HCT116 (cell line): ENCODE measurements at regions not wholly inside any gene's neighbourhood (a gene's known extent, or its start where the extent isn't known, plus 50 kb on each side); places are given as distances from the start of the nearest gene placed in this dataset.

ENCODE experiments used
- ATAC-seq: fragments of 200-7000 bp; cut with Tn5 transposase; 2 replicates; pipeline ENCODE4 v1.9.1; 2020; ENCODE audit warnings: mild to moderate bottlenecking, moderate library complexity
- BruUV-seq: library from RNA; stranded (reverse); fragments of 400-500 nt; replicated peaks from 2 replicates; lab custom pipeline; 2021; lab: Mats Ljungman, UMichigan
- CTCF ChIA-PET: fragments of 300-600 bp; sonication (Branson Sonifier 250); formaldehyde crosslinking; loops from one replicate; lab custom pipeline; 2021; ENCODE audit warnings: antibody characterized with exemption; lab: Charles Lee
- POLR2A ChIA-PET: fragments of 300-600, 350-600 bp; sonication (Branson Sonifier 250); formaldehyde crosslinking; loops from one replicate; lab custom pipeline; 2021; ENCODE audit warnings: antibody characterized with exemption; lab: Charles Lee
- RAD21 ChIA-PET, 2 experiments: fragments of 300-600 bp; sonication (Branson Sonifier 250); formaldehyde crosslinking; loops; one replicate each; lab custom pipeline; 2023; ENCODE audit warnings: low total read pairs in 2 of 2; ENCODE audit not compliant: uncharacterized antibody in 2 of 2, unreplicated experiment in 2 of 2, low non-redundant PET in 1 of 2; lab: Charles Lee
- DNase-seq: peaks from one replicate; pipeline ENCODE4 v3.0.0-alpha.2; 2010; ENCODE audit warnings: low read depth, low spot score
- H2AFZ ChIP-seq: fragments of 200-600 bp; shearing (Covaris generic), sonication (generic); 2 replicates; pipeline ENCODE4 v1.6.1; 2017; ENCODE audit warnings: low read depth, mixed run types, mixed read lengths, antibody characterized with exemption, low read length; ENCODE audit not compliant: poor library complexity, severe bottlenecking
- H3K27ac ChIP-seq: 2 replicates; pipeline ENCODE4 v1.5.1; 2012; ENCODE audit warnings: low read depth, low read length
- H3K27me3 ChIP-seq: fragments of 200-600 bp; sonication (generic); 2 replicates; pipeline ENCODE4 v1.6.1; 2016; ENCODE audit warnings: mixed run types, low read length, mixed read lengths; ENCODE audit not compliant: insufficient read depth
- H3K36me3 ChIP-seq, 2 experiments: fragments of 200-500 bp in 1 of 2; fragments of 200-600 bp in 1 of 2; sonication (Bioruptor generic) in 1 of 2; sonication (generic) in 1 of 2; 2 replicates each; pipeline versions ENCODE4 v1.5.1 to v1.6.1; 2014 to 2016; ENCODE audit warnings: low read length in 2 of 2, inconsistent platforms in 1 of 2, mixed read lengths in 1 of 2, mixed run types in 1 of 2; ENCODE audit not compliant: insufficient read depth in 2 of 2, control insufficient read depth in 1 of 2
- H3K4me1 ChIP-seq, 2 experiments: fragments of 200-600 bp in 1 of 2; sonication (generic) in 1 of 2; 2 replicates each; pipeline versions ENCODE4 v1.5.1 to v1.6.1; 2012 to 2017; ENCODE audit warnings: low read length in 2 of 2, inconsistent platforms in 1 of 2, mild to moderate bottlenecking in 1 of 2, mixed read lengths in 1 of 2, mixed run types in 1 of 2, moderate library complexity in 1 of 2; ENCODE audit not compliant: insufficient read depth in 2 of 2, control insufficient read depth in 1 of 2
- H3K4me2 ChIP-seq: fragments of 200-600 bp; sonication (generic); 2 replicates; pipeline ENCODE4 v1.6.1; 2017; ENCODE audit warnings: mixed run types, low read length, mixed read lengths
- H3K4me3 ChIP-seq, 2 experiments: fragments of 200-600 bp in 1 of 2; sonication (generic) in 1 of 2; replicated peaks in 1 of 2; 2 replicates each; pipeline ENCODE4 v1.5.1; 2011 to 2016; ENCODE audit warnings: low read length in 2 of 2, control low read depth in 1 of 2, low read depth in 1 of 2, mild to moderate bottlenecking in 1 of 2, mixed read lengths in 1 of 2, mixed run types in 1 of 2
- H3K79me2 ChIP-seq: fragments of 200-600 bp; sonication (generic); 2 replicates; pipeline ENCODE4 v1.6.1; 2017; ENCODE audit warnings: mild to moderate bottlenecking, mixed run types, low read length, moderate library complexity, mixed read lengths; ENCODE audit not compliant: insufficient read depth
- H3K9ac ChIP-seq: fragments of 200-600 bp; sonication (generic); 2 replicates; pipeline ENCODE4 v1.6.1; 2016; ENCODE audit warnings: low read length, mixed read lengths
- H3K9me2 ChIP-seq: fragments of 200-600 bp; sonication (generic), shearing (Covaris generic); 2 replicates; pipeline ENCODE4 v1.6.1; 2017; ENCODE audit warnings: mixed run types, mild to moderate bottlenecking, moderate library complexity; ENCODE audit not compliant: insufficient read depth
- H3K9me3 ChIP-seq, 2 experiments: fragments of 200-500 bp in 1 of 2; fragments of 200-600 bp in 1 of 2; sonication (Bioruptor generic) in 1 of 2; sonication (generic) in 1 of 2; 2 replicates each; pipeline ENCODE4 v1.6.1; 2014 to 2017; ENCODE audit warnings: low read length in 2 of 2, mixed read lengths in 2 of 2, inconsistent platforms in 1 of 2, low read depth in 1 of 2, mild to moderate bottlenecking in 1 of 2, mixed run types in 1 of 2, moderate library complexity in 1 of 2; ENCODE audit not compliant: control insufficient read depth in 1 of 2, insufficient read depth in 1 of 2
- H4K20me1 ChIP-seq: fragments of 200-600 bp; sonication (generic), shearing (Covaris generic); 2 replicates; pipeline ENCODE4 v1.6.1; 2017; ENCODE audit warnings: mixed run types, mild to moderate bottlenecking, moderate library complexity; ENCODE audit not compliant: insufficient read depth
- CBX3 ChIP-seq: IDR thresholded peaks from 2 replicates; pipeline ENCODE4 v1.6.1; 2012; ENCODE audit warnings: low read depth
- CTCF ChIP-seq, 3 experiments: fragments of 200-600 bp in 1 of 3; sonication (generic) in 1 of 3; IDR thresholded peaks in 2 of 3; conservative IDR thresholded peaks in 1 of 3; 2 replicates each; pipeline ENCODE4 v1.5.1; 2012 to 2017; ENCODE audit warnings: low read depth in 2 of 3, low read length in 2 of 3, antibody characterized with exemption in 1 of 3, borderline replicate concordance in 1 of 3, control low read depth in 1 of 3, mild to moderate bottlenecking in 1 of 3, mixed read lengths in 1 of 3, mixed run types in 1 of 3, moderate library complexity in 1 of 3; ENCODE audit not compliant: insufficient read depth in 1 of 3
- EGR1 ChIP-seq: IDR thresholded peaks from 2 replicates; pipeline ENCODE4 v1.6.1; 2012; ENCODE audit warnings: low read depth
- ELF1 ChIP-seq: IDR thresholded peaks from 2 replicates; pipeline ENCODE4 v1.6.1; 2012; ENCODE audit warnings: low read depth, borderline replicate concordance
- MAX ChIP-seq: IDR thresholded peaks from 2 replicates; pipeline ENCODE4 v1.6.1; 2012
- REST ChIP-seq: IDR thresholded peaks from 2 replicates; pipeline ENCODE4 v1.6.1; 2012; ENCODE audit warnings: low read depth
- SRF ChIP-seq: IDR thresholded peaks from 2 replicates; pipeline ENCODE4 v1.6.1; 2012; ENCODE audit warnings: low read depth
- TCF7L2 ChIP-seq: IDR thresholded peaks from 2 replicates; pipeline ENCODE4 v1.7.0; 2011; ENCODE audit warnings: borderline replicate concordance, inconsistent platforms; ENCODE audit not compliant: insufficient read depth, insufficient read length; ENCODE audit errors: extremely low read depth
- ZBTB33 ChIP-seq: IDR thresholded peaks from 2 replicates; pipeline ENCODE4 v1.6.1; 2011; ENCODE audit warnings: mild to moderate bottlenecking, low read length, moderate library complexity; ENCODE audit not compliant: insufficient replicate concordance; ENCODE audit errors: extremely low read depth
- ZFX ChIP-seq: fragments of 450-650 bp; IDR thresholded peaks from 2 replicates; pipeline ENCODE4 v1.6.1; 2017
- intact Hi-C: fragments of 100-400 bp; cut with micrococcal nuclease; formaldehyde crosslinking; loops from 2 replicates; pipeline ENCODE4 v1.10.0; 2022

GRCh38 chrX:68894142-68894512 lies 65.3 kb downstream of the EFNB1 start:
- no peak for ATAC-seq
- Histone ChIP-seq H3K4me3 (no peak overlapping the region), H3K9me3 (no peaks in the 10 kb centered on the region), H3K79me2 (no peaks in the 10 kb centered on the region), H3K36me3 (no peaks in the 10 kb centered on the region), H3K9ac (no peak overlapping the region), H3K4me2 (no peak overlapping the region), H4K20me1 (no peaks in the 10 kb centered on the region), H3K9me2 (no peaks in the 10 kb centered on the region)
- ChIA-PET RAD21 (no interaction called here), POLR2A (no interaction called here)
- DNase-seq = no peak
- no peak for TF ChIP-seq SRF
- TF ChIP-seq ZBTB33 = no peak
- no peak for TF ChIP-seq EGR1
- TF ChIP-seq TCF7L2 = no peak
- no peak for TF ChIP-seq MAX
- no peak for TF ChIP-seq ELF1
- TF ChIP-seq CTCF (IDR thresholded peaks at IDR 0.05 in 2 of 3, conservative IDR thresholded peaks at IDR 0.05 in 1 of 3; ENCODE audit: borderline replicate concordance in 1 of 3, insufficient read depth in 1 of 3, low read depth in 2 of 3, low read length in 2 of 3) = no peak
- no peak for TF ChIP-seq CBX3
- no peak for TF ChIP-seq ZFX
- no peak for TF ChIP-seq REST
- TF ChIP-seq, all 23 proteins: peak for 0
- Histone ChIP-seq H3K27me3 (no peaks in the 10 kb centered on the region), H3K4me1 (peaks cover 0 to 6% of the 10 kb centered on the region in 2 experiments; a peak in 1 of 4 replicates), H2AFZ (no peak overlapping the region), H3K27ac (no peak overlapping the region)
- intact Hi-C loops = no loop called here
- CTCF ChIA-PET = no interaction called here
- no TSS peak for BruUV-seq
